Islet of Langerhans (tissue), 1 donor: ENCODE measurements at regions not wholly inside any gene's neighbourhood (a gene's known extent, or its start where the extent isn't known, plus 50 kb on each side); places are given as distances from the start of the nearest gene placed in this dataset.

Source experiments
- FAIRE-seq: peaks from one replicate; lab custom pipeline; 2011; peaks lifted over from hg19 to GRCh38; lab: Jason Lieb, UNC

GRCh38 chr1:190540366-190540765 lies 62.7 kb upstream of the BRINP3 start:
- FAIRE-seq = no peak

GRCh38 chr1:190551638-190552037 lies 74.0 kb upstream of the BRINP3 start:
- no peak for FAIRE-seq

- FAIRE-seq = no peak
Measured at GRCh38 chr1:190560161-190560681, 82.6 kb upstream of the BRINP3 start.

GRCh38 chr1:190563230-190563629 lies 85.6 kb upstream of the BRINP3 start:
- FAIRE-seq = no peak

GRCh38 chr1:190564117-190564516 lies 86.5 kb upstream of the BRINP3 start:
- no peak for FAIRE-seq

GRCh38 chr1:190578017-190578416 lies 100.4 kb upstream of the BRINP3 start:
- no peak for FAIRE-seq

GRCh38 chr1:190578526-190578925 lies 100.9 kb upstream of the BRINP3 start:
- FAIRE-seq = no peak

GRCh38 chr1:190579552-190580193 lies 102.0 kb upstream of the BRINP3 start:
- no peak for FAIRE-seq

GRCh38 chr1:190583862-190584261 lies 106.2 kb upstream of the BRINP3 start:
- no peak for FAIRE-seq

- no peak for FAIRE-seq
Measured at GRCh38 chr1:190588424-190588823, 110.8 kb upstream of the BRINP3 start.

GRCh38 chr1:190595438-190595837 lies 117.8 kb upstream of the BRINP3 start:
- no peak for FAIRE-seq

GRCh38 chr1:190597294-190597693 lies 119.6 kb upstream of the BRINP3 start:
- FAIRE-seq = no peak

- FAIRE-seq = no peak
Measured at GRCh38 chr1:190599670-190600069, 122.0 kb upstream of the BRINP3 start.

- FAIRE-seq = no peak
Measured at GRCh38 chr1:190602325-190602724, 124.7 kb upstream of the BRINP3 start.

- no peak for FAIRE-seq
Measured at GRCh38 chr1:190608282-190608681, 130.6 kb upstream of the BRINP3 start.

GRCh38 chr1:190615818-190616217 lies 138.2 kb upstream of the BRINP3 start:
- no peak for FAIRE-seq

- FAIRE-seq = no peak
Measured at GRCh38 chr1:190616235-190616634, 138.6 kb upstream of the BRINP3 start.

- no peak for FAIRE-seq
Measured at GRCh38 chr1:190619724-190620123, 142.1 kb upstream of the BRINP3 start.

GRCh38 chr1:190633488-190633887 lies 155.8 kb upstream of the BRINP3 start:
- no peak for FAIRE-seq

- no peak for FAIRE-seq
Measured at GRCh38 chr1:190634134-190634533, 156.5 kb upstream of the BRINP3 start.

- FAIRE-seq = no peak
Measured at GRCh38 chr1:190649553-190649952, 171.9 kb upstream of the BRINP3 start.

GRCh38 chr1:190658907-190659306 lies 181.2 kb upstream of the BRINP3 start:
- FAIRE-seq = no peak

GRCh38 chr1:190663962-190664361 lies 186.3 kb upstream of the BRINP3 start:
- FAIRE-seq = no peak

GRCh38 chr1:190665045-190665444 lies 187.4 kb upstream of the BRINP3 start:
- no peak for FAIRE-seq

- no peak for FAIRE-seq
Measured at GRCh38 chr1:190667914-190668313, 190.2 kb upstream of the BRINP3 start.
